ENCODE measurements at regions not wholly inside any gene's neighbourhood (a gene's known extent, or its start where the extent isn't known, plus 50 kb on each side); places are given as distances from the start of the nearest gene placed in this dataset.

DNA sequence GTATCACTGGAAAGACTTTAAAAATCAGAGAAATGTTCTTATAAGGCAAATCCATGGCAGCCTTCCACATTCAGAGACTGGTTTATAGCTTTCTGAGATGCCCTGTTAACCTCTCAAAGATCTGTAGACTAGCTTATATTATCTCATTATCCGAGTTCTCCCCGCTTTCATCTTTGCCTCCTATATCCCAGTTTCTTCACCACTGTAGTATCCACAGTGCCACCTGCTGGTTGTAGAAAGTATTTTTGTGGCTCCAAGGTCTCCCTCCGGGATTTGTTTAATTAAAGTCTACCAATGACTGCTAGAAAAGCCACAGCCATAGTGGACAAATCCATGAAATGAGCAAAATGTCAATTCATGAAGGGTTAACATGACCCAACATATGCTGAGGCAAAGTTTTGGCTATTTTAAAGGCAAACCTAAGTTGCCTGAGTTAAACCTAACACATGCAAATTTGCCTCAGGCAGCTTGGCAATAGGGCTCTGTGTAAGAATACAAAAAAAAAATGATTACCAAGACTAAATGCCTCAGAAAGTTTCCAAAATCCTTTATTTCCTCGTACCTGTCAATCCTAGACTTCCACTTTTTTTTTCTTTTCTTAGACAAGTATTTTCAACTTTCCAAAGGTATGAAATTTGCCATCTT, 218.8 kb upstream of the BMP4 start:
- Mint-ChIP-seq H3K9me3 (no peaks in the 10 kb centered on the region), H3K27me3 (ENCODE audit: low read depth) (no peaks in the 10 kb centered on the region), H3K27ac (no peak overlapping the region), H3K4me1 (peaks cover 58% of the 10 kb centered on the region), H3K36me3 (no peaks in the 10 kb centered on the region), H3K4me3 (no peak overlapping the region)
- peak; percentile 25 to 76 for DNase-seq (ENCODE audit: low spot score in 2 of 2, unreplicated experiment in 2 of 2)
- TF ChIP-seq, protein P1, sequence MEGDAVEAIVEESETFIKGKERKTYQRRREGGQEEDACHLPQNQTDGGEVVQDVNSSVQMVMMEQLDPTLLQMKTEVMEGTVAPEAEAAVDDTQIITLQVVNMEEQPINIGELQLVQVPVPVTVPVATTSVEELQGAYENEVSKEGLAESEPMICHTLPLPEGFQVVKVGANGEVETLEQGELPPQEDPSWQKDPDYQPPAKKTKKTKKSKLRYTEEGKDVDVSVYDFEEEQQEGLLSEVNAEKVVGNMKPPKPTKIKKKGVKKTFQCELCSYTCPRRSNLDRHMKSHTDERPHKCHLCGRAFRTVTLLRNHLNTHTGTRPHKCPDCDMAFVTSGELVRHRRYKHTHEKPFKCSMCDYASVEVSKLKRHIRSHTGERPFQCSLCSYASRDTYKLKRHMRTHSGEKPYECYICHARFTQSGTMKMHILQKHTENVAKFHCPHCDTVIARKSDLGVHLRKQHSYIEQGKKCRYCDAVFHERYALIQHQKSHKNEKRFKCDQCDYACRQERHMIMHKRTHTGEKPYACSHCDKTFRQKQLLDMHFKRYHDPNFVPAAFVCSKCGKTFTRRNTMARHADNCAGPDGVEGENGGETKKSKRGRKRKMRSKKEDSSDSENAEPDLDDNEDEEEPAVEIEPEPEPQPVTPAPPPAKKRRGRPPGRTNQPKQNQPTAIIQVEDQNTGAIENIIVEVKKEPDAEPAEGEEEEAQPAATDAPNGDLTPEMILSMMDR (IDR thresholded peaks at IDR 0.05; ENCODE audit: unreplicated experiment), result peak; percentile 95

DNA sequence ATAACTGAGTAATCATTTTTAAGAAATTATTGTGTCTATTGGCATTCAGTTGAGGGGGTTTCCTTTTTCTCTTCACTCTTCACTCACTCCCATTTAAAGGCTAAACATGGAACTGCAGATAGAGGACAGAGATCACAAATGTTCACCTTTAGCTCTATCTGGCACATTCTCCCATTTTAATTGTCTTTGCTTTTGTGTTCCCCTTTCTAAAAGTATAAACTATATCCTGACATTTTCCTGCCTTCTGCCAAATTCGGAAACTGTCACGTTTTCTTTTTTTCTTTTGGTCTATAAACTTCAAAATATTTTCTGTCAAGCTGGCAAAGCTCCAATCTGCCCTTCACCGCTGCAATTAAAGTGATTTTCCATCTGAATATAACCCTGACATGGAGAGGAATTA, 219.8 kb upstream of the CDKN3 start:
- no peak for DNase-seq (ENCODE audit: low spot score in 2 of 2, unreplicated experiment in 2 of 2)
- Mint-ChIP-seq H3K27ac (no peak overlapping the region), H3K27me3 (ENCODE audit: low read depth) (peaks cover 2% of the 10 kb centered on the region), H3K4me3 (no peak overlapping the region), H3K9me3 (no peaks in the 10 kb centered on the region), H3K36me3 (no peaks in the 10 kb centered on the region), H3K4me1 (peaks cover 51% of the 10 kb centered on the region)
- TF ChIP-seq, protein P1 (IDR thresholded peaks at IDR 0.05; ENCODE audit: unreplicated experiment), result no peak

DNA sequence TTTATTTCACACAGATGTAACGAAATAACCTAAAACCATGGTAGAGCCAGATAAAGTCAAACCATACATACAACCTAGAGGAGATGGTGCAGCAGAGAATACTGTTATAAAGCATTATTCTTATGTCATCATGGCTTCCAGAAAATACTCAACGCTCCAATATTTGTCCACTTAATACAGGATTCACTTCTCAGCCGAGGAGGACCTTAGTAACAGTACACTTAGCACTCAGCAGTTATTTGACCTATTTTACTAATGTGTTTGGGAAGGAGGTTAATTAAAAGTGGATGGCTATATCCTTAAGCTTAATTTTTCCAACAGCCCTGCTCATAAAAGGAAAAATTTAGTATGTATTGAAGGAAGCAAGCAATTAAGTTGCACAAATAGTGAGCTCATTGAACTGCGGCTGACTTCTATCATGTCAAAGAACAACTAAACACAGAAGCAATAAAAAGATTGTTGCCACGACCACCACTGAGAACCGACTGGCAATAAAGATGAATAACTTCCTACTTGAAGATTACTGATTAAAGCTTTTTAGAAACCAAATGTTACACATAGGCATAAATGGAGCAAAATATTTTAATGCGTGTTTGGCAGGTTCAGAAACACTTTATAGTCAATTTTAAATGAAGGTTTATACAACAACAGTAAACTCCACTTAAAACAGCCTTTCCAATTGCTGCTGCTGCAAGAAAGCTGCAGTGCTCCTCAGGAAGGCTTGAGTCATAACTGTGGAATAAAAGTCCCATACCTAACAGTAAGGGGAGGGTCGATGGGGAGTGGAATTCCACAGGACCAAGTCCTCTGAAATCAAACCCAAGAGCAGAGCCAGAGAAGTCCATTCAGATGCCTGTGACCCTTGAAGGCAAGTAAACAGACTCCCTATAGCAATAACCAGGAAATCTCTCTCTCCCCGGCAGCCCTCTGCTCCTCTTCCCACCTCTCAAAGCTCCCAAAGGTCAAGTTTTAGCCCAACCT, 218.9 kb upstream of the CDKN3 start:
- Mint-ChIP-seq H3K36me3 (no peaks in the 10 kb centered on the region), H3K27ac (peak overlapping the region; percentile 10), H3K4me3 (no peak overlapping the region), H3K27me3 (ENCODE audit: low read depth) (peaks cover 2% of the 10 kb centered on the region), H3K4me1 (peaks cover 55% of the 10 kb centered on the region), H3K9me3 (no peaks in the 10 kb centered on the region)
- TF ChIP-seq, protein P1 (IDR thresholded peaks at IDR 0.05; ENCODE audit: unreplicated experiment), result no peak
- no peak for DNase-seq (ENCODE audit: low spot score in 2 of 2, unreplicated experiment in 2 of 2)

DNA sequence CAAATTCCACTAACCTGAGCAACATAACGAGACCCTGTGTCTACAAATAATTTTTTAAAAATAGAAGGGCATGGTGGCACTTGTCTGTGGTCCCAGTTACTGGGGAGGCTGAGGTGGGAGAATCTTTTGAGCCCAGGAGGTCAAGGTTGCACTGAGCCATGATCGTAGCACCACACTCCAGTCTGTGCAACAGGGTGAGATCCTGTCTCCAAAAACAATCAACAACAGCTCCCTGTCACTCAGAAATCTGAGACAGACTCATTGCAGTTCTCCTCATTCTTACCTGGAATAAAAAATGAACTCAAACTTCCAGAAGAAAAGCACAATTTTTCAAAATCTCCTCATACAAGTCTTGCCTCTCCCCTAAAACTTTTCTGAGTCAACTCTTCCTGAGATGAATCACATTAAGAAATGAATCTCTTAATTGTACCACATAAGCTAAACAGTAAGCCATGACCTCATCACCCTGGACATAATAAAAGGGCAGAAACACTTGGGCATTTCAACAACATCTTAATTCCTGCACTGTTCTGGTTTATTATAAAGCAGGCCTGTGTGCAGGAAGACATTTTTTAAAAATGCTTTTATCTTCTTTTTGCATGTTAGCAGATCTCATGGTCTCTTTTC, 214.3 kb upstream of the CDKN3 start:
- Mint-ChIP-seq H3K9me3 (no peaks in the 10 kb centered on the region), H3K36me3 (no peaks in the 10 kb centered on the region), H3K27me3 (ENCODE audit: low read depth) (peaks cover 2% of the 10 kb centered on the region), H3K4me3 (no peak overlapping the region), H3K4me1 (peaks cover 36% of the 10 kb centered on the region), H3K27ac (no peak overlapping the region)
- DNase-seq (ENCODE audit: low spot score in 2 of 2, unreplicated experiment in 2 of 2), result no peak
- TF ChIP-seq, protein P1 (IDR thresholded peaks at IDR 0.05; ENCODE audit: unreplicated experiment), result no peak

DNA sequence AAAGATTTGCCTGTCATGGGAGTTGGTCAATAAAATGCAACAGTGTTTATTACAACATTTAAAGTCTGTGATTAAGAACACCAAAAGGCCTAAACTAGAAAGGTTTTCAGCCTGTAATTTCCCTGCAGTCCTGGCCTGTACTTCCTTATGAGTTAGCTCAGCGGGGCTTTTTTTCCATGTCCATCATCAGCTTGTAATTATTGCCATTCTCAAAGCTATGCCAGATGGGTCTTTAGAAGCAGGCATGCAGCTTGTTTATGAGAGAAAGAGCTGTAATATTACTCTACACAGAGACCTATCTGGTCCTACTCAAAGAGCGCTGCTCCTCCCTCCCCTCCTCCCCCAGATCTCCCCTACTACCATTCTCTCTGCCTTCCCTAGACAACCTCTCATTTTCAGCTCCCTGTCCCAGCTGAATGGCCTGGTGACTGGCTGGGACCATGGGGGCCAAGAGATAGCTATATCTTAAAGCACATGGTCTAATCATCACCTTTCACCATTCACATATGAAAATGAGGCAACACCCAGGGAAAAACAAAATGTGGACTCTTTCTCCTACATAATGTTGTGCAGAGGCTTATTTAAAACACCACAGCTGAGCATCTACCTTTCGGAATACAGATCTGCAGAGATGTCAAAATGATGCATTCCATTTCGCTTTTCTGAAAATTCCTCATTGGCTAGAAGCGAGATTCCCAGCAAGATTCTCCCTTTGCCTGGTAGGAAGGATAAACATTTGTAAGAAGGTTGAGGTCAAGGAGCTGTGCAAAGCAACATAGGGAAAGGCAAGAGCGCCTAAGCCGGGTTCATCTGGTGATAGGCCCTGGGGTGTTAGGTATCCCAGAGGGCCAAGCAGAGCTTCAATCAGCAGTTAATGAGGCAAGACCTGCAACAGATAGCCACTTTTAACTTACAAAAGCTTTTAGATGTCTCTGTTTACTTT, 209.7 kb upstream of the CDKN3 start:
- H3K4me3 Mint-ChIP-seq, result no peak overlapping the region
- H3K27ac Mint-ChIP-seq, result peak overlapping the region; percentile 35
- no peak for DNase-seq (ENCODE audit: low spot score in 2 of 2, unreplicated experiment in 2 of 2)
- no peaks in the 10 kb centered on the region for H3K36me3 Mint-ChIP-seq
- no peaks in the 10 kb centered on the region for H3K9me3 Mint-ChIP-seq
- no peaks in the 10 kb centered on the region for H3K27me3 Mint-ChIP-seq (ENCODE audit: low read depth)
- TF ChIP-seq, protein P1 (IDR thresholded peaks at IDR 0.05; ENCODE audit: unreplicated experiment), result no peak
- H3K4me1 Mint-ChIP-seq, result peaks cover 31% of the 10 kb centered on the region

All from mesothelial cell of epicardium (in vitro differentiated cells).